Upper lobe of right lung (tissue), 1 donor: ENCODE measurements at regions not wholly inside any gene's neighbourhood (a gene's known extent, or its start where the extent isn't known, plus 50 kb on each side); places are given as distances from the start of the nearest gene placed in this dataset.

Experiments used
- ATAC-seq: fragments of 200-7000 bp; cut with Tn5 transposase; one replicate; pipeline ENCODE4 v1.9.1; 2020; ENCODE audit warnings: mild to moderate bottlenecking, moderate library complexity
- DNase-seq: peaks from one replicate; pipeline ENCODE4 v3.0.0-alpha.2; 2020
- H3K27ac ChIP-seq: fragments of 200-600 bp; one replicate; pipeline ENCODE4 v1.8.0; 2022
- H3K27me3 ChIP-seq: fragments of 200-600 bp; one replicate; pipeline ENCODE4 v1.8.0; 2022; ENCODE audit warnings: mild to moderate bottlenecking
- H3K36me3 ChIP-seq: fragments of 200-600 bp; one replicate; pipeline ENCODE4 v1.8.0; 2022
- H3K4me1 ChIP-seq: fragments of 200-600 bp; one replicate; pipeline ENCODE4 v1.8.0; 2022
- H3K4me3 ChIP-seq: fragments of 200-600 bp; one replicate; pipeline ENCODE4 v1.8.0; 2022; ENCODE audit warnings: mild to moderate bottlenecking
- H3K9me3 ChIP-seq: fragments of 200-600 bp; one replicate; pipeline ENCODE4 v1.8.0; 2022
- CTCF ChIP-seq: fragments of 200-600 bp; IDR thresholded peaks from one replicate; pipeline ENCODE4 v1.8.0; 2022; ENCODE audit warnings: antibody characterized with exemption
- intact Hi-C: fragments of 100-400 bp; cut with DNase I; formaldehyde crosslinking; loops from one replicate; pipeline ENCODE4 v1.11.0; 2022
- donor health status: DM: no; HTN: yes; CAD: no; lungs with severe emphysema.

- H3K36me3 ChIP-seq = no peaks in the 10 kb centered on the region
- ATAC-seq = no peak
- no peaks in the 10 kb centered on the region for H3K9me3 ChIP-seq
- H3K4me3 ChIP-seq = no peak overlapping the region
- H3K27me3 ChIP-seq = no peaks in the 10 kb centered on the region
- intact Hi-C loops = no loop called here
- no peak for DNase-seq
- H3K4me1 ChIP-seq = no peaks in the 10 kb centered on the region
- TF ChIP-seq CTCF = no peak
- H3K27ac ChIP-seq = no peak overlapping the region
These were observed 382.2 kb downstream of the BCL11B start for GRCh38 chr14:98889836-98890185.

- DNase-seq (no peak), ATAC-seq (peak; percentile 35)
These were observed 381.2 kb downstream of the BCL11B start for GRCh38 chr14:98890556-98891340.

GRCh38 chr14:98893675-98894074 is 378.3 kb downstream of the BCL11B start:
- H3K36me3 ChIP-seq = no peaks in the 10 kb centered on the region
- TF ChIP-seq CTCF = no peak
- ATAC-seq = peak; percentile 41
- H3K4me3 ChIP-seq = no peak overlapping the region
- no peaks in the 10 kb centered on the region for H3K9me3 ChIP-seq
- DNase-seq = no peak
- intact Hi-C loops = no loop called here
- H3K27ac ChIP-seq = no peak overlapping the region
- no peaks in the 10 kb centered on the region for H3K4me1 ChIP-seq
- H3K27me3 ChIP-seq = no peaks in the 10 kb centered on the region

More at GRCh38 chr14:98890556-98891340, 381.2 kb downstream of the BCL11B start:
- no peaks in the 10 kb centered on the region for H3K27me3 ChIP-seq
- H3K4me3 ChIP-seq = no peak overlapping the region
- H3K4me1 ChIP-seq = no peaks in the 10 kb centered on the region
- H3K9me3 ChIP-seq = no peaks in the 10 kb centered on the region
- H3K36me3 ChIP-seq = no peaks in the 10 kb centered on the region
- TF ChIP-seq CTCF = no peak
- intact Hi-C loops = no loop called here
- H3K27ac ChIP-seq = no peak overlapping the region

GRCh38 chr14:98894600-98894999 is 377.4 kb downstream of the BCL11B start:
- no peak overlapping the region for H3K4me3 ChIP-seq
- TF ChIP-seq CTCF = no peak
- ATAC-seq = no peak
- H3K9me3 ChIP-seq = no peaks in the 10 kb centered on the region
- H3K4me1 ChIP-seq = no peaks in the 10 kb centered on the region
- DNase-seq = no peak
- H3K27me3 ChIP-seq = no peaks in the 10 kb centered on the region
- no peaks in the 10 kb centered on the region for H3K36me3 ChIP-seq
- intact Hi-C loops = no loop called here
- no peak overlapping the region for H3K27ac ChIP-seq

- no peak for TF ChIP-seq CTCF
- intact Hi-C loops = no loop called here
- DNase-seq (no peak), ATAC-seq (no peak)
- no peaks in the 10 kb centered on the region for H3K9me3 ChIP-seq
- H3K4me1 ChIP-seq = no peaks in the 10 kb centered on the region
- H3K27me3 ChIP-seq = no peaks in the 10 kb centered on the region
- no peak overlapping the region for H3K27ac ChIP-seq
- no peaks in the 10 kb centered on the region for H3K36me3 ChIP-seq
- H3K4me3 ChIP-seq = no peak overlapping the region
These were observed 375.5 kb downstream of the BCL11B start for GRCh38 chr14:98896449-98896848.
